HEK293T (cell line): ENCODE measurements at regions not wholly inside any gene's neighbourhood (a gene's known extent, or its start where the extent isn't known, plus 50 kb on each side); places are given as distances from the start of the nearest gene placed in this dataset.

Experiments
- CTCF ChIA-PET: fragments of 350-600 bp; formaldehyde crosslinking; extraction: SDS; loops from one replicate; lab custom pipeline; 2021; ENCODE audit warnings: antibody characterized with exemption, inconsistent platforms; lab: Yijun Ruan, JAX
- POLR2A ChIA-PET: fragments of 350-600 bp; formaldehyde crosslinking; extraction: SDS; loops from one replicate; lab custom pipeline; 2020; ENCODE audit warnings: antibody characterized with exemption, inconsistent platforms; lab: Yijun Ruan, JAX
- DNase-seq: peaks from one replicate; pipeline ENCODE4 v3.0.0; 2012; ENCODE audit warnings: mixed read lengths; ENCODE audit errors: extremely low spot score
- ARNT ChIP-seq: fragments of 450-650 bp; IDR thresholded peaks from 2 replicates; pipeline ENCODE4 v1.6.1; 2017; ENCODE audit warnings: mild to moderate bottlenecking
- BHLHE40 ChIP-seq: fragments of 450-650 bp; IDR thresholded peaks from 2 replicates; pipeline ENCODE4 v1.6.1; 2016; ENCODE audit warnings: mild to moderate bottlenecking, moderate library complexity, borderline replicate concordance
- CTBP1 ChIP-seq: fragments of 450-650 bp; IDR thresholded peaks from 2 replicates; pipeline ENCODE4 v1.6.1; 2016; ENCODE audit warnings: borderline replicate concordance
- ELF4 ChIP-seq: fragments of 450-650 bp; IDR thresholded peaks from 2 replicates; pipeline ENCODE4 v1.6.1; 2017; ENCODE audit warnings: antibody characterized with exemption
- FOXA1 ChIP-seq: fragments of 450-650 bp; IDR thresholded peaks from 2 replicates; pipeline ENCODE4 v1.6.1; 2016; ENCODE audit warnings: mild to moderate bottlenecking
- FOXK2 ChIP-seq: fragments of 450-650 bp; IDR thresholded peaks from 2 replicates; pipeline ENCODE4 v1.6.1; 2016; ENCODE audit warnings: mild to moderate bottlenecking
- FOXM1 ChIP-seq: fragments of 450-650 bp; IDR thresholded peaks from 2 replicates; pipeline ENCODE4 v1.6.1; 2017; ENCODE audit warnings: mild to moderate bottlenecking, borderline replicate concordance
- HDGF ChIP-seq: fragments of 450-650 bp; IDR thresholded peaks from 2 replicates; pipeline ENCODE4 v1.6.1; 2017; ENCODE audit warnings: antibody characterized with exemption, borderline replicate concordance
- L3MBTL2 ChIP-seq: fragments of 450-650 bp; conservative IDR thresholded peaks from 2 replicates; pipeline ENCODE4 v1.6.1; 2016; ENCODE audit warnings: mild to moderate bottlenecking
- LEF1 ChIP-seq: fragments of 450-650 bp; IDR thresholded peaks from 2 replicates; pipeline ENCODE4 v1.6.1; 2017; ENCODE audit warnings: mild to moderate bottlenecking, borderline replicate concordance
- NFRKB ChIP-seq: fragments of 450-650 bp; IDR thresholded peaks from 2 replicates; pipeline ENCODE4 v1.6.1; 2016; ENCODE audit warnings: mild to moderate bottlenecking, moderate library complexity
- PKNOX1 ChIP-seq: fragments of 450-650 bp; IDR thresholded peaks from 2 replicates; pipeline ENCODE4 v1.6.1; 2016
- SP1 ChIP-seq: fragments of 450-650 bp; IDR thresholded peaks from 2 replicates; pipeline ENCODE4 v1.6.1; 2017
- SUZ12 ChIP-seq: fragments of 450-650 bp; IDR thresholded peaks from 2 replicates; pipeline ENCODE4 v1.6.1; 2016; ENCODE audit warnings: mild to moderate bottlenecking
- TARDBP ChIP-seq: fragments of 450-650 bp; IDR thresholded peaks from 2 replicates; pipeline ENCODE4 v1.6.1; 2016
- ZNF384 ChIP-seq: fragments of 450-650 bp; IDR thresholded peaks from 2 replicates; pipeline ENCODE4 v1.6.1; 2016

- ChIA-PET POLR2A (no interaction called here), CTCF (no interaction called here)
- TF ChIP-seq ZNF384 (no peak), FOXK2 (no peak), TARDBP (no peak), FOXA1 (no peak), PKNOX1 (no peak), CTBP1 (no peak), ELF4 (no peak), LEF1 (no peak), SP1 (no peak), BHLHE40 (no peak), ARNT (no peak)
- DNase-seq = no peak
These were observed 70.5 kb upstream of the XCR1 start for GRCh38 chr3:46097691-46098241.

GRCh38 chr3:46096781-46097180, 69.5 kb upstream of the XCR1 start:
- DNase-seq = no peak
- ChIA-PET POLR2A (no interaction called here), CTCF (no interaction called here)
- TF ChIP-seq CTBP1 = no peak
- no peak for TF ChIP-seq FOXM1
- no peak for TF ChIP-seq ELF4
- TF ChIP-seq ZNF384 = no peak
- TF ChIP-seq SP1 = no peak
- TF ChIP-seq PKNOX1 = no peak
- no peak for TF ChIP-seq NFRKB
- TF ChIP-seq L3MBTL2 = no peak
- TF ChIP-seq BHLHE40 = no peak
- TF ChIP-seq SUZ12 = no peak
- TF ChIP-seq TARDBP = no peak
- no peak for TF ChIP-seq ARNT
- no peak for TF ChIP-seq LEF1
- TF ChIP-seq FOXA1 = no peak
- TF ChIP-seq FOXK2 = no peak
- TF ChIP-seq HDGF = no peak

- CTCF ChIA-PET = no interaction called here
- DNase-seq = no peak
- POLR2A ChIA-PET = no interaction called here
- TF ChIP-seq SP1 (no peak), SUZ12 (no peak), CTBP1 (no peak), PKNOX1 (no peak)
These were observed 69.1 kb upstream of the XCR1 start for GRCh38 chr3:46096336-46096735.

- TF ChIP-seq ZNF384 = no peak
- TF ChIP-seq FOXK2 = no peak
- TF ChIP-seq ARNT = no peak
- TF ChIP-seq FOXA1 = no peak
- TF ChIP-seq NFRKB = no peak
- no peak for TF ChIP-seq SUZ12
- TF ChIP-seq LEF1 = no peak
- TF ChIP-seq L3MBTL2 = no peak
- ChIA-PET POLR2A (no interaction called here), CTCF (no interaction called here)
- DNase-seq = no peak
These were observed 68.0 kb upstream of the XCR1 start for GRCh38 chr3:46095307-46095706.

GRCh38 chr3:46094506-46094905, 67.2 kb upstream of the XCR1 start:
- DNase-seq = no peak
- ChIA-PET CTCF (no interaction called here), POLR2A (no interaction called here)
- TF ChIP-seq ARNT (no peak), FOXM1 (no peak), CTBP1 (no peak), FOXK2 (no peak), TARDBP (no peak), ZNF384 (no peak), SP1 (no peak), LEF1 (no peak), NFRKB (no peak), ELF4 (no peak), HDGF (no peak)

- CTCF ChIA-PET = no interaction called here
- POLR2A ChIA-PET = no interaction called here
These were observed 66.7 kb upstream of the XCR1 start for GRCh38 chr3:46093966-46094365.

More at GRCh38 chr3:46093966-46094365, 66.7 kb upstream of the XCR1 start:
- no peak for TF ChIP-seq CTBP1
- no peak for DNase-seq
